NCI-H2081 (cell line): ENCODE measurements at regions not wholly inside any gene's neighbourhood (a gene's known extent, or its start where the extent isn't known, plus 50 kb on each side); places are given as distances from the start of the nearest gene placed in this dataset.
A peak's percentile ranks its signal among the peaks of the same experiment; 100 is the strongest.
"Not testable (repeated sequence)": the region's sequence is repeated elsewhere in the genome, so short reads cannot be mapped to it uniquely, and the experiment has no call there.

Experiments used
- DNase-seq, 2 experiments: peaks; one replicate each; lab custom pipeline; 2025; lab: John Stamatoyannopoulos, UW

DNA sequence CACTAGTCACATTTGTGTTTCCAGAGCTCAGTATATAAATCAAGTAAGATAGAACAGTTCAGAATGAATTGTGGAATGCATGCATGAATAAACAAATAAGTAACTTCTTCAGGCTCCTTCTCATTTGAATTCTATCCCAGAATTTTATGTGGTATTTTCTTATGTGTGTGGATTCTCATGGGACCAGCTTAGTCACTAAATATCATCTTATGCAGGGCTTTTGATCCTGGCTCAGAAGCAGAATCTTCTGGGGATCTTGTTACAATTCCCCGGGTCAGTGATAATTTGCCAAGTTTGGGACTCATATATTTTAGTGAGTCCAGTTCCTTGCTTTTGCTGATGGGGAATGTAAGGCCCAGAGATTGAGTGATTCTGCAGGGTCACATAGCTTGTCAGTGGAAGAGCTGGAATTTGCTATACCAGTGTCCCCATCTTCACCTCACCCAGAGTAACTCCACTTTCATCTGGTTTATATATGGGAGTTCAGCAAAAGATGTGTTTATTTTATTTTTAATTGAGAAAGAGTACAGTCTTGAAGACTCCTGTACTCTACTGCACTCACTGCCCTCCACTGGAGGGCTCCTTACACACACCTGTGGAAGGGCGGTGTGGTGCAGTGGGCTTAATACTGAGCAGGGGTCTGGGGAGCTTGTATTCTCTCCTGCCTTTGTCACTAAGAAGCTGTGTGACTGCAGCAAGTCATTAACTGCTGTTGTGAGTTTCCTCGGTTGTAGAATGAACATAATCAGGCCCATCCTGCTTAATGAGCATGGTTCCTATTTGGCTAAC is 198.2 kb upstream of the CXorf66 start:
- DNase-seq: no peak

DNA sequence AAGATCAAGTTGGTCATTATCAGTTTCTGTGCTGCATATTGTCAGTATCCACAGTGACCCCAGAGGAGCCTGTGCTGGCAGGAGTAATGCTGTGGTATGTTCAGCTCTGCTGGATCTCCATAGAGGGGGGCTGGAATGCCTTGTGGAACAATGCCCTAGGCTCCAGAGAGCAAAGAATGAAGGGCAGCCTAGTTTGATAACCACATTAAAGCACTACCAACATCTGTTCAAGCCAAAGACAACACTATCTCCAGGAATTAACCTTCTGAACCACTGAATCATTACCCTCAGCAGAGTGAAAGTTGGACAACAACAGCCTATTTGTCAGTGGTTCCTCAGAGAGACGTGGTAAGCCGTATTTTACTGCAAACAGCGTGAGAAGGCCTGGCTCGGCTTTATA is 192.3 kb upstream of the CXorf66 start:
- DNase-seq: no peak

DNA sequence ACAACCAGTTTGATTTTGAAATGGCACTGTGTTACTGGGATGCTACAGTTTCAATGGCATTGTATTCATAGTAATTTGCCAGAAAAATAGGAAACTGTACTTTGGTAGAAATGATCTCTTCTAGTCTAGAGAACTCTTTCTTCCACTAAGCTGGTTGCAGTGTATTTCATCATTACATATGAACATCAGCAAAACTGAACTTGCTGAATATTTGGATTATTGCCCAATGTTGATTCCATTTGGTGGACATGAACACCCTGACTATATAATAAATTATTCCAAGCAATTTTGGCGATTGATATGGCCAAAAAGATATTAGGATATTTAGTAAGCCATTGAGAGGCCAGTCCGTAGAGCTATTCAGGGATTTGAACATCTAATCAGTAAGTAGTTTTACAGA is 191.8 kb upstream of the CXorf66 start:
- no peak for DNase-seq

DNA sequence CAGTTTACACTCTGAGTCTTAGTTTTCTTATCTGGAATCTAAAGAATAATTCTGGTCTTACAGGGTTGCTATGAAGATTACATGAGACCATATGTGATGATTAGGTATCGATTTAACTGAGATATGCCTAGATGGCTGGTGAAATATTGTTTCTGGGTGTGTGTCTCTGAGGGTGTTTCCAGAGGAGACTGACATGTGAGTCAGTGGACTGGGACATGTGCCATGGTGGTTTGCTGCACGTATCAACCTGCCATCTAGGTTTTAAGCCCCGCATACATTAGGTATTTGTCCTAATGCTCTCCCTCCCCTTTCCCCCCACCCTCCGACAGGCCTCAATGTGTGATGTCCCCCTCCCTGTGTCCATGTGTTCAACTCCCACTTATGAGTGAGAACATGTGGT is 186.0 kb upstream of the CXorf66 start:
- DNase-seq: no peak

DNA sequence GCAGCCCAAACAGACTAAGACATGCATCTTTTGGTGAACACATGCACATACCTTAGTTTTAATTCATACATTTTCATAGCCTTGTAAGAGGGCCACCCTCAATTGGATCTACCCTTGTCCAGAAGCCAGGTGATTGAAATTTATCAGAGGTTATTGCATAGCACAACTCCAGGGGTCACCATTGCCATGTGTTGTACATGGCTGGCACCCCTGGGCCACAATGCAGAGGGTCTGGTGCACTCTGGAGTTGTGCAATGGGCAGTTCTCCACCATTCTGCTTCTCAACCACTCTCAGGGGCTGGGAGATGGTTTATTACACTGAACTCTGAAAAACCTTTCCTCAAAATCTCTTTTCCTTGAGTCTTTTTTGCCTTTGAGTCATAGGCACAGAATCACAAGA is 184.4 kb upstream of the CXorf66 start:
- no peak for DNase-seq

DNA sequence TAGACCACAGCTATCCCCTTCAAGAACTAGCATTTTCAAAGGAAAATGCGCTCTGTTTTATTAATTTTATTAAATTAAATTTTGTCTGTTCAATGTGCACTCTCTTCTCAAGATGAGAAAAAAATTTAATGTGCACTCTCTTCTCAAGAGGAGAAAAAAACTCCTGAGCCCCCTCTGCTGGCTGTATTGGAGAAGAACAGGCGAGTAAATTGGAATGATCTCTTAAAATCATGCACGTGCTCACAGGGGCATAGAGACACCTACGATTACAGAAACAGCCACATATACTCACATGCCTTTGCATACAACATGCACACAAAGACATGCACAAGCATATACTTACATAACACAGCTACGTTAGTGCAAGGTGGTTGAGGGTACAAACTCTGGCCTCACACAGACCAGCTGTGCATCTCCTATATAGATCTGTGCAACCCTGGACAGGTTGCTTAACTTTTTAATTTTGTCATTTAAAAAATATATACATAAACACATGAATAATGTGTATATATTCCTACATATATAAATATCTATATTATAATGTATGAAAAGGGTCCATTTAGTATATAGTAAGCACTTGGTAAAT is 176.2 kb upstream of the CXorf66 start:
- DNase-seq: peak in 1 of 2 experiments; percentile 7

DNA sequence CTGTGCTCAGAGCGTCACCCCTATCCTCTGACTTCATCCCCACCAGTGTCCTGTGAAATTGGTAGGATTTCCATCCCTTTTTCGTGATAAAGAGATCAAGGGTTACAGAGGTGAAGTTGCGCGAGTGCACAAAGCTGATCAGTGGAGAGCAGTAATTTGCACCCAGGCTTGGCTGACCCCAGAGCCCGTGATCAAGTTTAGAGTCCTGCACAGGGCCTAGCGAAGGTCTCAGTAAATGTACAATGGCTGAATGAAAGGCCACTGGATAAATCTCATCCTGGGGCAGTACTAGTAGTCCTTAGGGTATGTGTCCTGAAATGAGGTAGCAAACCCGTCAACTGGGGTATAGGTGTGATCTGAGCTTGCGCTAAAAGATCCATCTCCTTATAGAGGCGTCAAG is 173.2 kb upstream of the CXorf66 start:
- not testable (repeated sequence) for DNase-seq

DNA sequence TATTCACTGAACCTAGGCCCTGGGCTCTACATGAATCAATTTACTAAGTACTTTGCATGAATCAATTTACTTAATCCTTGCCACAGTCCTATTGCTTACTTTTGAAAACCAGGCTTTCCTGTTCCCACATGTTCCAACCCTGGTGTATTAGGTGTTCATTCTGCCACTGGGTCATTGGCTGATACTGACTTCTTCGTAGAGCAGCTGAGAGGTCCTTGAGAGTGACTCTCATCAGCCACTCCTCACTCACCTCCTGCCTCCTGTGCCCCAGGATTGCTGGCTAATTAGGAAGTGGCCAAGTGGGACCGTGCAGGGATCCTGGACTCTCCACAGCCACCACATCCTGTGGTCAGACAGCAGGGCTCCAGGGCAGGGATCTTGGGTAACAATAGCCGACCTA is 172.7 kb upstream of the CXorf66 start:
- DNase-seq: not testable (repeated sequence)

DNA sequence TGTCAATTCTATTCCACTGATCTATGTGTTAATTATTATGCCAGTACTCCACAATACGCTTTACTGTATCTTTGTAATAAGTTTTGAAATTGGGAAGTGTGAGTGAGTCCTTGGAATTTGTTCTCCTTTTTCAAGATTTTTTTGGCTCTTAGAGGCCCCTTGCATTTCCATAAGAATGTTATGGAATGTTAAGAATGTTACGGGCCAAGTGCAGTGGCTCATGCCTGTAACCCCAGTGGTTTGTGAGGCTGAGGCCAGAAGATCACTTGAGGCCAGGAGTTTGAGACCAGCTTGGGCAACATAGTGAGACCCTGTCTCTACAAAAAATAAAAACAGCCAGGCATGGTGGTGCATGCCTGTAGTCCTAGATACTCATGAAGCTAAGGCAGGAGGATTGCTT is 167.6 kb upstream of the CXorf66 start:
- DNase-seq: no peak

DNA sequence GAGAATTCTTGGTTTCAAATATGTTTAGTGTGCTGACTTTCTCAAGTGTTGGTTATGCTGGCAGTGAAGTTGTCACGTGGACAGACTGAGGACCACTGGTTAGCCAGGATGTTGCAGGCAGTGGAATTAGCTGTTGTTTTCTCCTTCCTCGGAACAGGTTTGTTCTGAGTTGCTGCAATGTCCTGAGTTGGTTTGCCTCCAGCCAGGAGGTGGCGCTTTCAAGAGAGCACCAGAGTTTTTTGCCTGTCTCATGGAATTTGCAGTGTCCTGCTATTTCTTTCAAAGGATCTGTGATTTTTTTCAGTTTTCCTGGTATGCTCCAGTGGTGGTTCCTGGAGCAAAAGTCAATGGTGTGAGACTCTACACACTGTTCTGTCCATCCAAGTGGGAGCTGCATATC is 158.1 kb upstream of the CXorf66 start:
- no peak for DNase-seq

DNA sequence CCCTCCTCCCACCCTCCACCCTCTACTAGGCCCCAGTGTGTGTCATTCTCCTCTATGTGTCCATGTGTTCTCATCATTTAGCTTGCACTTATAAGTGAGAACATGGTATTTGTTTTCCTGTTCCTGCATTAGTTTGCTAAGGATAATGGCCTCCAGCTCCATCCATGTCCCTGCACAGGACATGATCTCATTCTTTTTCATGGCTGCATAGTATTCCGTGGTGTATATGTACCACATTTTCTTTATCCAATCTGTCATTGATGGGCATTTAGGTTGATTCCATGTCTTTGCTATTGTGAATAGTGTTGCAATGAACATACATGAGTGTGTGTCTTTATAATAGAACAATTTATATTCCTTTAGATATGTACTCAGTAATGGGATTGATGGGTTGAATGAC is 148.7 kb upstream of the CXorf66 start:
- DNase-seq: not testable (repeated sequence)

DNA sequence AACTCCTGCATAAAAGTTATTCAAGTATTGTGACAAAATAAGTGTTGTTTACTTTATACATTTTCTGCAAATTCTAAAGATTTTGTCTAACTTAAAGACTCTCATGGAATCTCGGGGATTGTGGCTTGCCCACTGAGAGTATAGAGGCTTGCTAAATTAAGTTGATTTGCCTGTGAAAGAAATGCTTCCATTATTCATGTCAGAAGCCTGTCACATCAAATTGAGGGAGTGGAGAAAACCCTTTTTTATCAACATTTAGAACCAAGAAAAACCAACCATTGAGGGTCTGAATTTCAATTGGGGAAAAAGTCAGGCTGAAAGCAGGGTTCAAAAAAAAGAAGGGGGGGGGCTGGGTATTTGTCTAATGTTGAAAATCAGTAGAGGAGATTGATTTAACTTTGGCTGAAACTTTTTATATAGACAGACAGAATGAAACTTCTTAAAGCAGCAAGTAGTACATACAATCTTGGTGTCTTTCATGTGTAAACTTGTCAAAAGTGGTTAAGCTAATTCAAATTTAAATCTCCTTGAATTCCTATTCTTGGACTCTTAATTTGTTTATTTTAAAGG is 144.8 kb upstream of the CXorf66 start:
- no peak for DNase-seq

DNA sequence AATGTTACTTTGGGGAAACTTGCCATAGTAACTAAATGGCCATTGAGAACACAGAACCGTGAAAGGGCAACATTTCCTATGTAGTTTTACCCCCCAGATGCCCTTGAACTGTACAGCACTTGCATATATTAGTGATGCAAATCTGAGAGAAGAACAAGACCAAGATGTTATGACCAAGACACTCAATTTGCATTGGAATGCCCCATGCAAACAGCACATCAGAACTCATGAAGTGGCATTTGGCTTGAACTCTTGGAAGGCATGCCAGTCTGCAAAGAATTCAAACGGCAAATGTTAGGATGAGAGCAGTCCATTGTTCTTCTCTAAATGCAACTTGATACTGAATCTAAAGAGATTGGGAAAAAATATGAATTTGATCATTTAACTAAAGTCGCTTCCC is 139.4 kb upstream of the CXorf66 start:
- DNase-seq: no peak

DNA sequence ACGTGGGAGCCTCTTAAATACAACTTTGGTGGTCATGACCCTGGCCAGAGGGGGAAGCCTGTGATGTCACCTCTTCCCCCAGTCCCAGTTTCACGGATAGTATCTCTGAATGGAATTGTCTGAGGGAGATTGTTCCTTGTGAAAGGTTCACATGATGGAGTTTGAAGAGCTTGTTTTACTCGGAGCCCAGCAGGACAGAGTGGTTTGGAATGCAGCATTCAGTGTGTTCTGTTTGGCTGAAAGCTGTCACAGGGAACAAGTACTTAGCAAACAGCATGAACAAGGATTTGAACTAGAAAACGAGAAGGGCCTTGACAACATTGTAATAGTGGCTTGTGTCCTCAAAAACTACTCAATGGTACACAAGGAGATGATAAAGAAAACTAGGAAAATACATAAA is 133.9 kb upstream of the CXorf66 start:
- DNase-seq: no peak

DNA sequence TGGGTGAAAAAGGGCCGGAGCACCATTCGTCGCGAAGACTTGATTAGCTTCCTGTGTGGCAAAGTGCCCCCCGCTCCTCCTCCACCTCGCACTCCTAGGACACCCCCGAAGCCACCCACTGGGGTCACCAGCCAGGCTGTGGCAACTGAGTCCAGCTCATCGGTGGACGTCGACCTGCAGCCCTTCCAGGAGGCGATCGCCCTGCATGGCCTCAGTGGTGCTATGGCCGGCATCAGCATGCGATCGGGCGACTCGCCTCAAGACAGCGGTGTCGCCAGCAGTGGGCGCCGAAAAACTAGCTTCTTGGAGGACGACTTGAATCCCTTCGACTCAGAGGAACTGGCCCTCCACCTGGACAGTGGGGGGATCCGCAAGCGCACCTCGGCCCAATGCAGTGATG is 126.8 kb upstream of the CXorf66 start:
- DNase-seq: no peak

DNA sequence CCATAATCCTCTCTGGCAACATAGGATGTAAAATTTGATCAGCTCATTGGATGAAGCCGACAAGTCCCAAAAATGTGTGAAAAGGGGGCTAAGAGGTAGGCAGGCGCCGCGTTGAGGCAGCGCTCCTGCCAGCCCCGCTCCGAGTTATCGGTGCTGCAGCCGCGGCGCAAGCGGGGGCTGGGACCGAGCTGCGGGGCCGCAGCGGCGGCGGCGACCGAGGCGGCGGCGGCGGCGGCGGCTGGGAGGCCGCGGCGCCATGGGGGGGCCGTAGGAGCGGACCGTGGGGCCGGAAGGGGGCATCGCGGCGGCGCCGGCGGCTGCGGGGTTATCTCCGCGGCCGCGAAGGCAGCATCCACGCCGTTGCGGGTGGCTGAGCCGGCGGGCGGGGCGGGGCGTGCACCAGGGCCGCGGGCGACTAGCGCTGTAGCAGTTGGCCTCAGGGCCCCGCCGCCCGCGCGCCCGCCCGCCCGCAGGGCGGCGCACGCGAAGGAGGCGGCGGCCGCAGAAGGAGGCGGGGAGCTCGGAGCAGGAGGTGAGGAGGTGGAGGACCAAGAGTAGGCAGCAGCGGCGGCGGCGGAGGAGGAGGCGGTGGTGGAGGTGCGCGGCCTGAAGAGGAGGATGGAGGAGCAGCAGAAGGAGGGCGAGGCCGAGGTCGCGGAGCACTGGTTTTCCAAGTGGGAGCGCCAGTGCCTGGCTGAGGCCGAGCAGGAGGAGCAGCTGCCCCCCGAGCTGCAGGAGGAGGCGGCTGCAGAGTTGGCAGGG is 126.0 kb upstream of the CXorf66 start:
- no peak for DNase-seq

DNA sequence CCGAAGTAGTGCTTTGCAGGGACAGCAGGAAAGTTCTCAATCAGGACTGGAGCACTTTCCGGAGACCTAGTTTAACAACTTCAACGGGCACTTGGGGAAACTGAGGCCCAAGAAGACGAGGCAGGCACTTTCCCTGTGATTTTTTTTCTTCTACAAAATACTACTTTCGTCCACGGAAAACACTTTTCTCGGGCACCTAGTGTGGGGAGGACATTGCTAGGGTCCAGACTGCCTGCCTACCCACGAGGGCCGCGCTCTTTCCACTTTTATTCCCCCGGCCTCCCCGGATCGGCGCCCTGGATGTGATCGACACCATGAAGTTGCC is 125.4 kb upstream of the CXorf66 start:
- no peak for DNase-seq

DNA sequence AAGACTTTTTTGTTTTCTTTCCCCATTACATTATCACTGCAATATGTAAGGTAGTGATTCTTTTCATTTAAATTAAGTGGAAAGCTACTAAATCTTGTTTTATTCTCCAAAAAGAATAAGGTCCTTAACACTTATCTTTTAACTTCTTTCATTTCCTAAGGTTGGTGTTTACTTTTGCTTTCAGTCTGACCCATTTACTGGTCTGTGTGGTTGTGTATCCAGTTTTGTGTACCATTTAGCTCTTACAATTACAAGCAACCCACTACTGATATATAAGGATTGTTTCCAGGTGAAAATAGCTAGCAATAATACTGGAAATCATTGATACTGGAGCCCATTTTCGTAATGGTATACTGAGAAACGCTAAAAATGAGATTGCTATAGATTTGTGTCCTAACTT is 123.1 kb upstream of the CXorf66 start:
- no peak for DNase-seq

DNA sequence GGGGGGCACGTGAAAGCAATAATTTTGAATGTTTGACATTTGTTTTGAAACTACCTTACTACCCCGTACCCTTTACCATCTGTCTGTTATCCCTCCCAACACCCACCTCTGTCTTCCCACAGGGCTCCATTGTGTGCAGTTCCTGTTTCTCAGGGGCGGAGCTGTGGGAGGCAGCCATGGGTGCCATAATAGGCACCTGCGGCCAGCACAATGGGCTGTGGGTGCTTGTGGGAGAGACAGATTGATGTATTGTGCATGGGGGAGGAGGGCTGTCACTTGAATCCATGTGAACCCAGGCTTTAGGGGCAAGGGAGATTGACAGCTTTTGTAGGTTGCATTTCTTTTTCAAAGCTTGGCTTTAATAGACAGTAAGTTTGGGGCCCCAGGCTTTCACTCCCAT is 122.6 kb upstream of the CXorf66 start:
- peak in 1 of 2 experiments; percentile 1 for DNase-seq

DNA sequence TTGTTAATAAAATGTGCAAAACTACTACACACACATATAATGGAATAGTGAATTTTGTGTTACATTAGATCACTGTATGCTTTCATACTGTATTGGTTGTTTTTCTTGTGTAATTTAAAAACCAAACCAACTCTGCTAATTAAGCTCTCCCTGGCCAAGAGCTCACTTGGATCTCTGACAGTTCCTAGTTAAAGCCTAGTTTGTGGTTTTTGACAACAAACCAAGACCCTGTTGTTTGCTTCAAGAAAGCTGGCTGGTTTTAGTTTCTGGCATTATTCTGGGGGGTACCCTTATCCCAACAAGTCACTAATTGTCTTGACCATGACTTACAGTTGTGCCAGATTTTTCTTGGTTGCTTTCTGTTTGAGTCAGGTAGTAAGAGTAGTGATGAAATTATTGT is 121.4 kb upstream of the CXorf66 start:
- no peak for DNase-seq

DNA sequence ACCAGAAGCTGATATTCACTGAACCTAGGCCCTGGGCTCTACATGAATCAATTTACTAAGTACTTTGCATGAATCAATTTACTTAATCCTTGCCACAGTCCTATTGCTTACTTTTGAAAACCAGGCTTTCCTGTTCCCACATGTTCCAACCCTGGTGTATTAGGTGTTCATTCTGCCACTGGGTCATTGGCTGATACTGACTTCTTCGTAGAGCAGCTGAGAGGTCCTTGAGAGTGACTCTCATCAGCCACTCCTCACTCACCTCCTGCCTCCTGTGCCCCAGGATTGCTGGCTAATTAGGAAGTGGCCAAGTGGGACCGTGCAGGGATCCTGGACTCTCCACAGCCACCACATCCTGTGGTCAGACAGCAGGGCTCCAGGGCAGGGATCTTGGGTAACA is 109.5 kb upstream of the CXorf66 start:
- not testable (repeated sequence) for DNase-seq

DNA sequence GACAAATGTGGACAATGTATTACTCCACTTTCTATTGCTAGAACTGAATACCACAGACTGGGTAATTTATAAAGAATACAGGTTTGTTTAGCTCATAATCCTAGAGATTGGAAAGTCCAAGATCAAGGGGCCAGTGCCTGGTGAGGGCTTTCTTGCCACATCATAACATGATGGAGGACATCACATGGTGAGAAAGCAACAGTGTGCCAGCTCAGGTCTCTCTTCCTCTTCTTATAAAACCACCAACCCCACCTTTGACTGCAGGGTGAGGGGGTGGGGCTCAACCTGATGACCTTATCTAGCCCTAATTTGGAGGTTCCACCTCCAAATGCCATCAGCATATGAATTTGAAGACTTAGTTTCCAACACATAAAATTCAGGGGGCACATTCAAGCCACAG is 105.7 kb upstream of the CXorf66 start:
- no peak for DNase-seq
